GM12865 (cell line): ENCODE measurements at regions not wholly inside any gene's neighbourhood (a gene's known extent, or its start where the extent isn't known, plus 50 kb on each side); places are given as distances from the start of the nearest gene placed in this dataset.

Experiments used
- DNase-seq: peaks from one replicate; pipeline ENCODE4 v3.0.0; 2010; ENCODE audit warnings: low read depth
- H3K4me3 ChIP-seq: 2 replicates; pipeline ENCODE4 v1.5.1; 2011; ENCODE audit warnings: mild to moderate bottlenecking, low read depth, low read length, control low read depth
- TF ChIP-seq, protein P1 (sequence below): IDR thresholded peaks from 2 replicates; pipeline ENCODE4 v1.5.1; 2011; ENCODE audit warnings: low read length, control low read depth, low read depth, inconsistent platforms; ENCODE audit not compliant: insufficient read depth; ENCODE audit errors: missing control alignments

- no peak overlapping the region for H3K4me3 ChIP-seq
- no peak for DNase-seq
- TF ChIP-seq, protein P1, sequence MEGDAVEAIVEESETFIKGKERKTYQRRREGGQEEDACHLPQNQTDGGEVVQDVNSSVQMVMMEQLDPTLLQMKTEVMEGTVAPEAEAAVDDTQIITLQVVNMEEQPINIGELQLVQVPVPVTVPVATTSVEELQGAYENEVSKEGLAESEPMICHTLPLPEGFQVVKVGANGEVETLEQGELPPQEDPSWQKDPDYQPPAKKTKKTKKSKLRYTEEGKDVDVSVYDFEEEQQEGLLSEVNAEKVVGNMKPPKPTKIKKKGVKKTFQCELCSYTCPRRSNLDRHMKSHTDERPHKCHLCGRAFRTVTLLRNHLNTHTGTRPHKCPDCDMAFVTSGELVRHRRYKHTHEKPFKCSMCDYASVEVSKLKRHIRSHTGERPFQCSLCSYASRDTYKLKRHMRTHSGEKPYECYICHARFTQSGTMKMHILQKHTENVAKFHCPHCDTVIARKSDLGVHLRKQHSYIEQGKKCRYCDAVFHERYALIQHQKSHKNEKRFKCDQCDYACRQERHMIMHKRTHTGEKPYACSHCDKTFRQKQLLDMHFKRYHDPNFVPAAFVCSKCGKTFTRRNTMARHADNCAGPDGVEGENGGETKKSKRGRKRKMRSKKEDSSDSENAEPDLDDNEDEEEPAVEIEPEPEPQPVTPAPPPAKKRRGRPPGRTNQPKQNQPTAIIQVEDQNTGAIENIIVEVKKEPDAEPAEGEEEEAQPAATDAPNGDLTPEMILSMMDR = no peak
Measured at GRCh38 chr12:64931321-64931720, 106.9 kb downstream of the TBC1D30 start.

DNA sequence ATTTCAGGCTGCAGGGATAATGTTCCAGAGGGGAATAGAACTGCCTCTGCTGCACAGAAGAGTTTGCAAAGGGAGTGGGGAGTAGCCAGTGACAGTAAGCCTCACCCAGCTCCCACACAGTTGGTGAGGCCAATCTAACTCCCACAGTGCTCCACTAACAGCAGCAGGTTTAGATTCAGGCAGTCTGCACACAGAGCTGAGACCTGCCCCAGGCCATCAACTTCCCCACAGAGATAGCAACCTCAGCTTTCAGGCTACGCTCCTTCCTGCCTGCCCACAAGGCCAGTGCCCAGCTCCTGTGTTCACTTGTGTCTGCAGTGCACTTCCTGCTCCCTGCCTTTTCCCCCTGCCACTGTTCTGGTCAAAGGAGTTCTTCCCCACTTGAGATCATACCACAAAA, 107.5 kb downstream of the TBC1D30 start:
- TF ChIP-seq, protein P1 = no peak
- peak; percentile 54 for DNase-seq
- H3K4me3 ChIP-seq = no peak overlapping the region

DNA sequence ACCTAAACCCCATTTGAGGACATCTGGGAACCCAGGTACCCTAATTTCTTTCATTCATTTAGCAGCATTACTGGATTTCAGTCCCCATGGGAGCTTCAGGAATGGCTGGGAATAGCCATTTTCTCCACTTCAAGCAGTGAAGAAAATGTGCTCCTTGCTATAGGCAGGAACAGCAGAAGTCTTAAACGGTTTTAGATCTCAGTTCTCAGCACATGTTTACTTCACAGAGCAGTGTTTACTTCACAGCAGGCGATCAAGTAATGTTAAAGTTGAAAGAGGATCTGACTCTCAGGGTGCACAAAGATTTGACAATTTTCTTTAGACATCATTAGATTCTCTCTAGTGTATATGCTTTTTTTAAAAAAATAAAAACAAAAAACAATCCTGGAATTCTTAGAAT, 109.3 kb downstream of the TBC1D30 start:
- H3K4me3 ChIP-seq = no peak overlapping the region
- TF ChIP-seq, protein P1 = no peak

DNA sequence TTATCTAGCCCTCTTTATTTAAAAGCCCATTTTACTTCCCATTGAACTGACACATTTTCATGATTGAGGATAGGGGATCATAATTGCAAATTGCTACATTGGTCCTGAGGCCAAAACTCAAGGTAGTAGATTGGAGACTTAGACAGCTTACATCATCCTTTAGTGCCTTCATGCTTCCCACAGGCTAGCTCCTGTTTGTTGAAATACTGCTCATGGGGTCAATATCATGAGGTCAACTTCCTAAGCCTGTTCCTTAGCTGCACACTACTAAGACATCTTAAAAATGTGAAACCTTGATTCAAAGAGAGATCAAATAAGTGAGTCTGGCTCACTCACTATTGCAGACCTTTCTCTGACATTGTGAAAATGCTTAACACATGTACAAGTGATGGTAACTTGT, 113.0 kb downstream of the TBC1D30 start:
- DNase-seq = no peak
- H3K4me3 ChIP-seq = no peak overlapping the region
- TF ChIP-seq, protein P1 = no peak

More for the DNA sequence above, 109.3 kb downstream of the TBC1D30 start:
- DNase-seq = no peak

DNA sequence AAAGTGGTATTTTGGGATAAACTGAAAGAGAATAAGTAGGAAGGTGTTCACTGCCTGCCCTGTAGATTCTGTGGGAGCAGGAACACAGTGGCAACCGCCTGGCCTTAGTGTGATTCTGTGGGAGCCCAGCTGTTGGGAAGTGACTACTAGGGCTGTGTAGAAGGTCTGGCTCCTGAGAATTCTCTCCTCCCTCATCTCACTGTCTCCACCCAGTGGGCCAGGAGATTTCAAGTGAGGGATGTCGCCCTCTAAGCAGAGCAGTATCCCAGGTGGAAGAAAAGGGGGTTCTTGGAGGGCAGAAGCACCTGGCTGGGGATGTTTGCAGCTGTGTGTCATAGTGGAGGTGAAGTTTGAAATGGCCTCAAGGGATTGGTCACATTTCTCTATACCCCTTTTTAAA, 113.7 kb downstream of the TBC1D30 start:
- no peak overlapping the region for H3K4me3 ChIP-seq
- TF ChIP-seq, protein P1 = no peak
- DNase-seq = no peak

DNA sequence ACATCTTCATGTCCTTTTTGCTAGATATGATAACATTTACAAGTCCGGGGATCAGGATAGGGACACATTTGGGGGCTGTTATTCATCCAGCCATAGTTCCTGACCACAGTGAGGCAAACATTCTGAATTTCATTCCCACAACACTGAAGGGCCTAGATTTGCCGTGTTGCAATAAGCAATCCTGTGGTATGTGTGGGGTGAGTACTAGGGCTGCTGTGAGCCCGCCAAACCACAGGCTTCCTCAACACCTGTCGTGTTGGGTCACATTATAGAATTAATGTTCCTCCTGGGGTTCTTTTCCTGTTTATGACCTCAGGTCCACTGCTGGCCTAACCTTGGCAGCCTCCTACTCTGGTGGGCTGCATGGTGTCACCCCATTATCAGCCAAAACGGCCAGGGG, 119.2 kb downstream of the TBC1D30 start:
- DNase-seq = peak; percentile 69
- TF ChIP-seq, protein P1 = no peak
- H3K4me3 ChIP-seq = no peak overlapping the region

- H3K4me3 ChIP-seq = no peak overlapping the region
- TF ChIP-seq, protein P1 = no peak
- no peak for DNase-seq
Measured at GRCh38 chr12:64944966-64945365, 120.5 kb downstream of the TBC1D30 start.
